Endothelial cell of umbilical vein (primary cell): ENCODE measurements at regions not wholly inside any gene's neighbourhood (a gene's known extent, or its start where the extent isn't known, plus 50 kb on each side); places are given as distances from the start of the nearest gene placed in this dataset.

Experiments used
- BruUV-seq: library from RNA; stranded (reverse); fragments of 400-500 nt; replicated peaks from 2 replicates; lab custom pipeline; 2021; lab: Mats Ljungman, UMichigan
- CTCF ChIA-PET: fragments of 300-600, 350-600 bp; sonication (Branson Sonifier 250); formaldehyde crosslinking; loops from one replicate; lab custom pipeline; 2021; ENCODE audit warnings: antibody characterized with exemption, inconsistent platforms; lab: Charles Lee
- POLR2A ChIA-PET: fragments of 300-600, 350-600 bp; sonication (Branson Sonifier 250); formaldehyde crosslinking; loops from one replicate; lab custom pipeline; 2021; ENCODE audit warnings: antibody characterized with exemption, inconsistent platforms; lab: Charles Lee
- DNase-seq: peaks from one replicate; pipeline ENCODE4 v3.0.0-alpha.2; 2011; ENCODE audit warnings: low read depth, low spot score
- FAIRE-seq: peaks from 2 replicates; lab custom pipeline; 2011; peaks lifted over from hg19 to GRCh38; lab: Jason Lieb, UNC
- H2AFZ ChIP-seq: 2 replicates; pipeline ENCODE4 v1.6.0; 2012; ENCODE audit warnings: low read depth, low read length, control low read depth, inconsistent platforms
- H3K27ac ChIP-seq: 2 replicates; pipeline ENCODE4 v1.5.1; 2011; ENCODE audit warnings: low read depth, mild to moderate bottlenecking, control low read depth, low read length, moderate library complexity; ENCODE audit not compliant: insufficient read depth
- H3K27me3 ChIP-seq, 2 experiments: 2 replicates each; pipeline versions ENCODE4 v1.6.0 to v1.6.1; 2011; ENCODE audit warnings: low read length in 2 of 2, mixed read lengths in 1 of 2; ENCODE audit not compliant: control insufficient read depth in 2 of 2, insufficient read depth in 2 of 2
- H3K36me3 ChIP-seq, 2 experiments: 2 replicates in 1 of 2; 3 replicates in 1 of 2; pipeline ENCODE4 v1.5.1; 2011; ENCODE audit warnings: low read length in 2 of 2, mild to moderate bottlenecking in 1 of 2, moderate library complexity in 1 of 2; ENCODE audit not compliant: control insufficient read depth in 2 of 2, insufficient read depth in 2 of 2; ENCODE audit errors: extremely low read depth in 1 of 2
- H3K4me1 ChIP-seq: 3 replicates; pipeline ENCODE4 v1.5.1; 2011; ENCODE audit warnings: mild to moderate bottlenecking, low read length; ENCODE audit not compliant: control insufficient read depth, insufficient read depth; ENCODE audit errors: extremely low read depth
- H3K4me2 ChIP-seq: 2 replicates; pipeline ENCODE4 v1.6.1; 2011; ENCODE audit warnings: low read length, control low read depth, mixed read lengths; ENCODE audit not compliant: insufficient read depth
- H3K4me3 ChIP-seq, 3 experiments: fragments of 200-600 bp in 1 of 3; sonication (generic), shearing (Covaris generic) in 1 of 3; replicated peaks in 1 of 3; 2 replicates each; pipeline ENCODE4 v1.5.1; 2011 to 2016; ENCODE audit warnings: control low read depth in 3 of 3, low read length in 3 of 3, mild to moderate bottlenecking in 2 of 3, inconsistent platforms in 1 of 3, low read depth in 1 of 3, moderate library complexity in 1 of 3; ENCODE audit not compliant: insufficient read depth in 1 of 3
- H3K79me2 ChIP-seq: 2 replicates; pipeline ENCODE4 v1.6.0; 2012; ENCODE audit warnings: low read length, inconsistent platforms; ENCODE audit not compliant: control insufficient read depth, insufficient read depth
- H3K9ac ChIP-seq: replicated peaks from 2 replicates; pipeline ENCODE3; 2011; ENCODE audit warnings: low read length, control low read depth; ENCODE audit not compliant: insufficient read depth; ENCODE audit errors: extremely low read depth
- H3K9me1 ChIP-seq: replicated peaks from 3 replicates; pipeline ENCODE4 v1.6.0; 2011; ENCODE audit warnings: mild to moderate bottlenecking, low read length; ENCODE audit not compliant: control insufficient read depth, insufficient read depth; ENCODE audit errors: extremely low read depth
- H3K9me3 ChIP-seq: replicated peaks from 2 replicates; pipeline ENCODE4 v1.5.1; 2012; ENCODE audit warnings: low read length, inconsistent platforms; ENCODE audit not compliant: control insufficient read depth, insufficient read depth
- H4K20me1 ChIP-seq: replicated peaks from 2 replicates; pipeline ENCODE3; 2011; ENCODE audit warnings: mild to moderate bottlenecking, low read length; ENCODE audit not compliant: control insufficient read depth, insufficient read depth; ENCODE audit errors: extremely low read depth
- EZH2 ChIP-seq: IDR thresholded peaks from 2 replicates; pipeline ENCODE4 v1.6.1; 2012; ENCODE audit warnings: borderline replicate concordance, low read depth, mild to moderate bottlenecking, moderate library complexity, low read length, inconsistent platforms; ENCODE audit not compliant: severe bottlenecking
- FOS ChIP-seq: IDR thresholded peaks from 2 replicates; pipeline ENCODE4 v1.6.1; 2011; ENCODE audit warnings: mild to moderate bottlenecking, low read length, moderate library complexity, borderline replicate concordance; ENCODE audit not compliant: insufficient read depth
- GATA2 ChIP-seq: IDR thresholded peaks from 2 replicates; pipeline ENCODE4 v1.7.0; 2011; ENCODE audit warnings: low read depth, mild to moderate bottlenecking, moderate library complexity, mixed read lengths, low read length; ENCODE audit not compliant: insufficient read length, insufficient read depth
- JUN ChIP-seq: IDR thresholded peaks from 2 replicates; pipeline ENCODE4 v1.6.1; 2011; ENCODE audit warnings: borderline replicate concordance, low read depth; ENCODE audit not compliant: insufficient read length, insufficient read depth
- MYC ChIP-seq: IDR thresholded peaks from one replicate; pipeline ENCODE4 v1.6.1; 2011; ENCODE audit warnings: mild to moderate bottlenecking, low read depth, low read length
- POLR2A ChIP-seq: IDR thresholded peaks from 2 replicates; pipeline ENCODE4 v1.6.1; 2012; ENCODE audit warnings: low read depth, mild to moderate bottlenecking, control low read depth, low read length
- POLR2AphosphoS5 ChIP-seq: IDR thresholded peaks from 2 replicates; pipeline ENCODE4 v1.6.1; 2012; ENCODE audit warnings: low read depth, mild to moderate bottlenecking, control low read depth, low read length, moderate library complexity; ENCODE audit not compliant: insufficient read depth
- dilution Hi-C: fragments of 300-500 bp; cut with MboI; formaldehyde crosslinking; loops from one replicate; pipeline ENCODE4 v1.15.0; 2019; ENCODE audit warnings: low sequenced_read_pairs; ENCODE audit not compliant: extremely low pct_ligation_motif_present
- intact Hi-C: fragments of 100-400 bp; cut with micrococcal nuclease; formaldehyde crosslinking; loops from one replicate; pipeline ENCODE4 v1.10.0; 2022
- TF ChIP-seq, protein P1 (sequence below): IDR thresholded peaks from 2 replicates; pipeline ENCODE4 v1.6.1; 2011; ENCODE audit not compliant: insufficient read depth, insufficient read length
- TF ChIP-seq, protein P2 (sequence below), 2 donors: IDR thresholded peaks; 1 replicate in 1 of 2; 2 replicates in 1 of 2; pipeline ENCODE4 v1.5.1; 2011; ENCODE audit warnings: low read length in 2 of 2, mild to moderate bottlenecking in 2 of 2, moderate library complexity in 2 of 2, control low read depth in 1 of 2, inconsistent platforms in 1 of 2, low read depth in 1 of 2; ENCODE audit not compliant: insufficient read depth in 1 of 2; ENCODE audit errors: extremely low read depth in 1 of 2

DNA sequence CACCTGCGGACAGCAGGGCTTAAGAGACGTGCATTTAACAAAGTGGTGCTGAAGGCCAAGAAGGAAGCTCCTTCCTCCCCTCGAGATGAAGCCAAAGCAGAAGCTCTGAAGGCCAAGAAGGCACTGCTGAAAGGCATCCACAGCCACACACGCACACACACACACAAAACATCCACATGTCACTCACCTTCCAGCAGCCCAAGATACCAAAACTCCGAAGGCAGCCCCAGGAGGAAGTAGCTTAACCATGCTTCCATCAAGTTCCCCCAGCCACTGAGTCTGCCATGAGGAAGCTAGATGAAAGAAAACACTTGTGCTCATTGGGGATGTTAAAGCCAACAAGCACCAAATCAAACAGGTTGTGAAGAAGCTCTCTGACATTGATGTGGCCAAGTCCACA lies 175.7 kb upstream of the POU3F3 start:
- no peaks in the 10 kb centered on the region for H4K20me1 ChIP-seq
- no peak for FAIRE-seq
- intact Hi-C loops: no loop called here
- H3K79me2 ChIP-seq: no peaks in the 10 kb centered on the region
- H3K9me1 ChIP-seq: no peaks in the 10 kb centered on the region
- H3K27me3 ChIP-seq: no peaks in the 10 kb centered on the region
- BruUV-seq: no TSS peak
- ChIA-PET POLR2A (no interaction called here), CTCF (no interaction called here)
- no peak for DNase-seq
- peaks cover 4% of the 10 kb centered on the region for H3K9me3 ChIP-seq
- no peaks in the 10 kb centered on the region for H3K4me1 ChIP-seq
- no peak overlapping the region for H3K4me2 ChIP-seq
- no peak overlapping the region for H3K4me3 ChIP-seq
- H2AFZ ChIP-seq: no peak overlapping the region
- no peak overlapping the region for H3K27ac ChIP-seq
- no peak overlapping the region for H3K9ac ChIP-seq
- dilution Hi-C loops: no loop called here
- no peak for TF ChIP-seq MYC
- no peak for TF ChIP-seq POLR2A
- no peak for TF ChIP-seq POLR2AphosphoS5
- TF ChIP-seq JUN: no peak
- TF ChIP-seq FOS: no peak
- H3K36me3 ChIP-seq: no peaks in the 10 kb centered on the region

DNA sequence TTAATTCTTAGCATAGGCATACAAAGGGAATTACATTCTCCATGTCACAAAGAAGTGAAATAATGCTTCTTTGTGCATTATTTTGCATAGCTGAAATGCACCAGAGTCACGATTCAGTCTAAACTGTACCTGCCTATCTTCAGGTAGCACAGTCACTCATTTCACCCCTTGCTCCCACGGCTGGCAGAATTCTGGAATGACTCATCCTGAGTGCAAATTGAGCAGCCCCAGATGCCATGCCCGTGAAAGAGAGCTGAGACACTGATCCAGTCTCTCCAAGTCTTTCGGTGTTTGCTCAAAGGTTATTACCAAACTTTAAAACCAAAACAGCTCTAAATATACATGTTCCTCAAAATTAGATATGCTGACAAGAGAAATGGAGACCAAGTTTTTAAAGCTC lies 168.3 kb upstream of the POU3F3 start:
- no TSS peak for BruUV-seq
- H3K36me3 ChIP-seq: no peaks in the 10 kb centered on the region
- H3K9me1 ChIP-seq: no peaks in the 10 kb centered on the region
- intact Hi-C loops (no loop called here), dilution Hi-C loops (no loop called here)
- no peaks in the 10 kb centered on the region for H3K4me1 ChIP-seq
- ChIA-PET CTCF (no interaction called here), POLR2A (no interaction called here)
- FAIRE-seq: no peak
- H2AFZ ChIP-seq: no peak overlapping the region
- TF ChIP-seq MYC (no peak), EZH2 (no peak), POLR2AphosphoS5 (no peak), POLR2A (no peak), GATA2 (no peak), FOS (no peak)
- TF ChIP-seq, protein P1, sequence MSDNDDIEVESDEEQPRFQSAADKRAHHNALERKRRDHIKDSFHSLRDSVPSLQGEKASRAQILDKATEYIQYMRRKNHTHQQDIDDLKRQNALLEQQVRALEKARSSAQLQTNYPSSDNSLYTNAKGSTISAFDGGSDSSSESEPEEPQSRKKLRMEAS: no peak
- TF ChIP-seq, protein P2, sequence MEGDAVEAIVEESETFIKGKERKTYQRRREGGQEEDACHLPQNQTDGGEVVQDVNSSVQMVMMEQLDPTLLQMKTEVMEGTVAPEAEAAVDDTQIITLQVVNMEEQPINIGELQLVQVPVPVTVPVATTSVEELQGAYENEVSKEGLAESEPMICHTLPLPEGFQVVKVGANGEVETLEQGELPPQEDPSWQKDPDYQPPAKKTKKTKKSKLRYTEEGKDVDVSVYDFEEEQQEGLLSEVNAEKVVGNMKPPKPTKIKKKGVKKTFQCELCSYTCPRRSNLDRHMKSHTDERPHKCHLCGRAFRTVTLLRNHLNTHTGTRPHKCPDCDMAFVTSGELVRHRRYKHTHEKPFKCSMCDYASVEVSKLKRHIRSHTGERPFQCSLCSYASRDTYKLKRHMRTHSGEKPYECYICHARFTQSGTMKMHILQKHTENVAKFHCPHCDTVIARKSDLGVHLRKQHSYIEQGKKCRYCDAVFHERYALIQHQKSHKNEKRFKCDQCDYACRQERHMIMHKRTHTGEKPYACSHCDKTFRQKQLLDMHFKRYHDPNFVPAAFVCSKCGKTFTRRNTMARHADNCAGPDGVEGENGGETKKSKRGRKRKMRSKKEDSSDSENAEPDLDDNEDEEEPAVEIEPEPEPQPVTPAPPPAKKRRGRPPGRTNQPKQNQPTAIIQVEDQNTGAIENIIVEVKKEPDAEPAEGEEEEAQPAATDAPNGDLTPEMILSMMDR (IDR thresholded peaks at IDR 0.05; ENCODE audit: extremely low read depth in 1 of 2, insufficient read depth in 1 of 2, low read depth in 1 of 2, low read length in 2 of 2): no peak
- no peak for DNase-seq
- no peak overlapping the region for H3K4me2 ChIP-seq
- no peaks in the 10 kb centered on the region for H3K79me2 ChIP-seq
- H3K27ac ChIP-seq: no peak overlapping the region
- H4K20me1 ChIP-seq: no peaks in the 10 kb centered on the region
- H3K4me3 ChIP-seq: no peak overlapping the region
- H3K27me3 ChIP-seq: no peaks in the 10 kb centered on the region
- no peak overlapping the region for H3K9ac ChIP-seq
- H3K9me3 ChIP-seq: peaks cover 8% of the 10 kb centered on the region
